CD4-positive, alpha-beta T cell (primary cell): ENCODE measurements at regions not wholly inside any gene's neighbourhood (a gene's known extent, or its start where the extent isn't known, plus 50 kb on each side); places are given as distances from the start of the nearest gene placed in this dataset.

Experiments
- ATAC-seq: fragments of 200-7000 bp; cut with Tn5 transposase; one replicate; pipeline ENCODE4 v1.10.0; 2022; ENCODE audit warnings: mild to moderate bottlenecking; ENCODE audit not compliant: poor library complexity
- CTCF ChIA-PET: fragments of 350-600 bp; sonication (Branson Sonifier 250); formaldehyde crosslinking; loops from one replicate; lab custom pipeline; 2021; ENCODE audit warnings: antibody characterized with exemption, inconsistent platforms; lab: Charles Lee
- POLR2A ChIA-PET: fragments of 350-600 bp; sonication (Branson Sonifier 250); formaldehyde crosslinking; loops from one replicate; lab custom pipeline; 2021; ENCODE audit warnings: antibody characterized with exemption, inconsistent platforms; lab: Charles Lee
- DNase-seq, 14 experiments: peaks; one replicate each; pipeline ENCODE4 v3.0.0-alpha.2; 2013 to 2020; ENCODE audit warnings: mixed read lengths in 2 of 14
- H3K27ac ChIP-seq, 2 donors: one replicate each; pipeline versions ENCODE4 v1.5.1 to v1.7.0; 2013; ENCODE audit warnings: low read length in 2 of 2, low read depth in 1 of 2, mild to moderate bottlenecking in 1 of 2
- H3K27me3 ChIP-seq, 2 experiments: 1 replicate in 1 of 2; 2 replicates in 1 of 2; pipeline versions ENCODE4 v1.6.1 to v1.7.0; 2013; ENCODE audit warnings: low read length in 2 of 2, control low read depth in 1 of 2, mild to moderate bottlenecking in 1 of 2, moderate library complexity in 1 of 2; ENCODE audit not compliant: insufficient read depth in 2 of 2, control insufficient read depth in 1 of 2
- H3K36me3 ChIP-seq: one replicate; pipeline ENCODE4 v1.6.1; 2013; ENCODE audit warnings: low read length, control low read depth; ENCODE audit not compliant: insufficient read depth
- H3K4me1 ChIP-seq: one replicate; pipeline ENCODE4 v1.6.1; 2013; ENCODE audit warnings: low read length, control low read depth; ENCODE audit not compliant: insufficient read depth
- H3K4me3 ChIP-seq: one replicate; pipeline ENCODE4 v1.5.1; 2013; ENCODE audit warnings: mild to moderate bottlenecking, low read length, moderate library complexity
- H3K9me3 ChIP-seq, 2 experiments: 1 replicate in 1 of 2; 2 replicates in 1 of 2; pipeline versions ENCODE4 v1.6.1 to v1.7.0; 2013; ENCODE audit warnings: low read length in 2 of 2, mild to moderate bottlenecking in 2 of 2, control low read depth in 1 of 2, moderate library complexity in 1 of 2; ENCODE audit not compliant: control insufficient read depth in 1 of 2, insufficient read depth in 1 of 2
- H3K27ac Mint-ChIP-seq: one replicate; pipeline ENCODE4 v1.8.0; 2020; ENCODE audit warnings: mixed read lengths
- H3K27me3 Mint-ChIP-seq: one replicate; pipeline ENCODE4 v1.8.0; 2021; ENCODE audit warnings: mixed read lengths
- H3K36me3 Mint-ChIP-seq: one replicate; pipeline ENCODE4 v1.8.0; 2021; ENCODE audit warnings: low read depth, mixed read lengths
- H3K4me1 Mint-ChIP-seq: one replicate; pipeline ENCODE4 v1.8.0; 2021; ENCODE audit warnings: low read depth, mixed read lengths
- H3K4me3 Mint-ChIP-seq: one replicate; pipeline ENCODE4 v1.8.0; 2020; ENCODE audit warnings: mild to moderate bottlenecking, mixed read lengths
- H3K9me3 Mint-ChIP-seq: one replicate; pipeline ENCODE4 v1.8.0; 2020; ENCODE audit warnings: mixed read lengths
- CTCF ChIP-seq: fragments of 200-600 bp; IDR thresholded peaks from one replicate; pipeline ENCODE4 v1.8.0; 2022; ENCODE audit warnings: antibody characterized with exemption, mild to moderate bottlenecking
- intact Hi-C, 2 experiments: fragments of 100-400 bp; cut with DNase I in 1 of 2; cut with micrococcal nuclease in 1 of 2; formaldehyde crosslinking; loops; one replicate each; pipeline versions ENCODE4 v1.15.1 to v1.9.0; 2023 to 2025; cut with DNase I, micrococcal nuclease

- no peak for ATAC-seq
- no peak overlapping the region for H3K4me3 ChIP-seq
- intact Hi-C loops = no loop called here
- H3K4me1 ChIP-seq = no peaks in the 10 kb centered on the region
- no peaks in the 10 kb centered on the region for H3K36me3 ChIP-seq
- no peak for DNase-seq
- H3K27me3 Mint-ChIP-seq = peaks cover 5% of the 10 kb centered on the region
- no peak overlapping the region for H3K27ac Mint-ChIP-seq
- no peaks in the 10 kb centered on the region for H3K4me1 Mint-ChIP-seq
- H3K9me3 ChIP-seq = no peaks in the 10 kb centered on the region
- H3K27me3 ChIP-seq = peaks cover 0 to 2% of the 10 kb centered on the region in 2 experiments
- H3K36me3 Mint-ChIP-seq = no peaks in the 10 kb centered on the region
- CTCF ChIA-PET = no interaction called here
- no peaks in the 10 kb centered on the region for H3K9me3 Mint-ChIP-seq
- H3K4me3 Mint-ChIP-seq = no peak overlapping the region
- no peak for TF ChIP-seq CTCF
- POLR2A ChIA-PET = no interaction called here
- no peak overlapping the region for H3K27ac ChIP-seq
Observed at GRCh38 chr22:20642668-20643179, 131.2 kb upstream of the SERPIND1 start.

GRCh38 chr22:20644071-20644642, 129.8 kb upstream of the SERPIND1 start:
- Histone ChIP-seq H3K4me3 (no peak overlapping the region), H3K4me1 (no peaks in the 10 kb centered on the region), H3K36me3 (no peaks in the 10 kb centered on the region), H3K27ac (no peak overlapping the region), H3K27me3 (peaks cover 0 to 2% of the 10 kb centered on the region in 2 experiments), H3K9me3 (no peaks in the 10 kb centered on the region)
- no peaks in the 10 kb centered on the region for H3K36me3 Mint-ChIP-seq
- no peaks in the 10 kb centered on the region for H3K27me3 Mint-ChIP-seq
- DNase-seq (no peak), ATAC-seq (no peak)
- no peak overlapping the region for H3K27ac Mint-ChIP-seq
- ChIA-PET CTCF (no interaction called here), POLR2A (no interaction called here)
- H3K4me1 Mint-ChIP-seq = no peaks in the 10 kb centered on the region
- no peak for TF ChIP-seq CTCF
- H3K9me3 Mint-ChIP-seq = no peaks in the 10 kb centered on the region
- no peak overlapping the region for H3K4me3 Mint-ChIP-seq
- intact Hi-C loops = no loop called here

GRCh38 chr22:20645954-20646353, 128.0 kb upstream of the SERPIND1 start:
- TF ChIP-seq CTCF = no peak
- CTCF ChIA-PET = no interaction called here
- Mint-ChIP-seq H3K27me3 (no peaks in the 10 kb centered on the region), H3K9me3 (no peaks in the 10 kb centered on the region), H3K4me3 (no peak overlapping the region), H3K4me1 (no peaks in the 10 kb centered on the region), H3K27ac (no peak overlapping the region), H3K36me3 (no peaks in the 10 kb centered on the region)
- Histone ChIP-seq H3K27me3 (no peaks in the 10 kb centered on the region), H3K4me1 (no peaks in the 10 kb centered on the region), H3K36me3 (no peaks in the 10 kb centered on the region), H3K4me3 (no peak overlapping the region), H3K27ac (no peak overlapping the region), H3K9me3 (no peaks in the 10 kb centered on the region)
- DNase-seq (no peak), ATAC-seq (no peak)
- POLR2A ChIA-PET = no interaction called here
- intact Hi-C loops = no loop called here
